ENCODE measurements at regions not wholly inside any gene's neighbourhood (a gene's known extent, or its start where the extent isn't known, plus 50 kb on each side); places are given as distances from the start of the nearest gene placed in this dataset.
"Not testable (repeated sequence)": the region's sequence is repeated elsewhere in the genome, so short reads cannot be mapped to it uniquely, and the experiment has no call there.

GRCh38 chr2:199195927-199196502, 261.7 kb downstream of the SATB2 start:
- TF ChIP-seq CTCF (conservative IDR thresholded peaks at IDR 0.05), result no peak
- no peak overlapping the region for H3K27ac ChIP-seq

GRCh38 chr2:199191461-199191860, 266.3 kb downstream of the SATB2 start:
- no peak for TF ChIP-seq CTCF (conservative IDR thresholded peaks at IDR 0.05)

GRCh38 chr2:199189229-199189628, 268.5 kb downstream of the SATB2 start:
- no peak overlapping the region for H3K27ac ChIP-seq

More at GRCh38 chr2:199191461-199191860, 266.3 kb downstream of the SATB2 start:
- no peak overlapping the region for H3K27ac ChIP-seq

GRCh38 chr2:199186301-199186751, 271.4 kb downstream of the SATB2 start:
- H3K27ac ChIP-seq, result no peak overlapping the region
- TF ChIP-seq CTCF (conservative IDR thresholded peaks at IDR 0.05), result no peak

More at GRCh38 chr2:199189229-199189628, 268.5 kb downstream of the SATB2 start:
- TF ChIP-seq CTCF (conservative IDR thresholded peaks at IDR 0.05), result no peak

- H3K27ac ChIP-seq, result not testable (repeated sequence)
Measured at GRCh38 chr2:199185174-199185573, 272.6 kb downstream of the SATB2 start.

- no peak overlapping the region for H3K27ac ChIP-seq
Measured at GRCh38 chr2:199163613-199164458, 293.9 kb downstream of the SATB2 start.

GRCh38 chr2:199160677-199161465, 296.9 kb downstream of the SATB2 start:
- no peak overlapping the region for H3K27ac ChIP-seq
- TF ChIP-seq CTCF (conservative IDR thresholded peaks at IDR 0.05), result no peak

More at GRCh38 chr2:199163613-199164458, 293.9 kb downstream of the SATB2 start:
- no peak for TF ChIP-seq CTCF (conservative IDR thresholded peaks at IDR 0.05)
